Epidermal melanocyte (primary cell): ENCODE measurements at regions not wholly inside any gene's neighbourhood (a gene's known extent, or its start where the extent isn't known, plus 50 kb on each side); places are given as distances from the start of the nearest gene placed in this dataset.
"Not testable (repeated sequence)": the region's sequence is repeated elsewhere in the genome, so short reads cannot be mapped to it uniquely, and the experiment has no call there.

Source experiments
- DNase-seq: peaks from one replicate; pipeline ENCODE4 v3.0.0; 2011; ENCODE audit warnings: low spot score; ENCODE audit not compliant: insufficient read length

- DNase-seq, result no peak
Measured at GRCh38 chrX:106220177-106220576, 52.1 kb downstream of the PWWP3B start.

GRCh38 chrX:106243376-106243775, 75.3 kb downstream of the PWWP3B start:
- DNase-seq, result no peak

GRCh38 chrX:106246511-106246910, 78.4 kb downstream of the PWWP3B start:
- DNase-seq, result no peak

GRCh38 chrX:106247162-106247561, 79.1 kb downstream of the PWWP3B start:
- DNase-seq, result no peak

GRCh38 chrX:106249706-106250379, 81.7 kb downstream of the PWWP3B start:
- DNase-seq, result no peak

- DNase-seq, result no peak
Measured at GRCh38 chrX:106263817-106264216, 95.7 kb downstream of the PWWP3B start.

GRCh38 chrX:106273947-106274587, 106.0 kb downstream of the PWWP3B start:
- not testable (repeated sequence) for DNase-seq

GRCh38 chrX:106275172-106275571, 107.1 kb downstream of the PWWP3B start:
- DNase-seq, result not testable (repeated sequence)

GRCh38 chrX:106278951-106279350, 110.8 kb downstream of the PWWP3B start:
- no peak for DNase-seq

- no peak for DNase-seq
Measured at GRCh38 chrX:106281383-106281782, 113.3 kb downstream of the PWWP3B start.

GRCh38 chrX:106283841-106284240, 115.7 kb downstream of the PWWP3B start:
- DNase-seq, result no peak

- no peak for DNase-seq
Measured at GRCh38 chrX:106284431-106285025, 116.4 kb downstream of the PWWP3B start.

GRCh38 chrX:106286053-106286650, 118.0 kb downstream of the PWWP3B start:
- no peak for DNase-seq

- DNase-seq, result not testable (repeated sequence)
Measured at GRCh38 chrX:106290778-106291177, 122.7 kb downstream of the PWWP3B start.

GRCh38 chrX:106291779-106292390, 123.8 kb downstream of the PWWP3B start:
- DNase-seq, result not testable (repeated sequence)

- no peak for DNase-seq
Measured at GRCh38 chrX:106300239-106300638, 132.1 kb downstream of the PWWP3B start.

- no peak for DNase-seq
Measured at GRCh38 chrX:106300656-106301055, 132.6 kb downstream of the PWWP3B start.

GRCh38 chrX:106302304-106302703, 134.2 kb downstream of the PWWP3B start:
- DNase-seq, result no peak

- DNase-seq, result no peak
Measured at GRCh38 chrX:106306391-106306947, 138.4 kb downstream of the PWWP3B start.

GRCh38 chrX:106323357-106323756, 155.3 kb downstream of the PWWP3B start:
- DNase-seq, result no peak

- DNase-seq, result no peak
Measured at GRCh38 chrX:106331606-106332005, 163.5 kb downstream of the PWWP3B start.

GRCh38 chrX:106341823-106342222, 173.7 kb downstream of the PWWP3B start:
- no peak for DNase-seq
